ENCODE measurements at regions not wholly inside any gene's neighbourhood (a gene's known extent, or its start where the extent isn't known, plus 50 kb on each side); places are given as distances from the start of the nearest gene placed in this dataset.

DNA sequence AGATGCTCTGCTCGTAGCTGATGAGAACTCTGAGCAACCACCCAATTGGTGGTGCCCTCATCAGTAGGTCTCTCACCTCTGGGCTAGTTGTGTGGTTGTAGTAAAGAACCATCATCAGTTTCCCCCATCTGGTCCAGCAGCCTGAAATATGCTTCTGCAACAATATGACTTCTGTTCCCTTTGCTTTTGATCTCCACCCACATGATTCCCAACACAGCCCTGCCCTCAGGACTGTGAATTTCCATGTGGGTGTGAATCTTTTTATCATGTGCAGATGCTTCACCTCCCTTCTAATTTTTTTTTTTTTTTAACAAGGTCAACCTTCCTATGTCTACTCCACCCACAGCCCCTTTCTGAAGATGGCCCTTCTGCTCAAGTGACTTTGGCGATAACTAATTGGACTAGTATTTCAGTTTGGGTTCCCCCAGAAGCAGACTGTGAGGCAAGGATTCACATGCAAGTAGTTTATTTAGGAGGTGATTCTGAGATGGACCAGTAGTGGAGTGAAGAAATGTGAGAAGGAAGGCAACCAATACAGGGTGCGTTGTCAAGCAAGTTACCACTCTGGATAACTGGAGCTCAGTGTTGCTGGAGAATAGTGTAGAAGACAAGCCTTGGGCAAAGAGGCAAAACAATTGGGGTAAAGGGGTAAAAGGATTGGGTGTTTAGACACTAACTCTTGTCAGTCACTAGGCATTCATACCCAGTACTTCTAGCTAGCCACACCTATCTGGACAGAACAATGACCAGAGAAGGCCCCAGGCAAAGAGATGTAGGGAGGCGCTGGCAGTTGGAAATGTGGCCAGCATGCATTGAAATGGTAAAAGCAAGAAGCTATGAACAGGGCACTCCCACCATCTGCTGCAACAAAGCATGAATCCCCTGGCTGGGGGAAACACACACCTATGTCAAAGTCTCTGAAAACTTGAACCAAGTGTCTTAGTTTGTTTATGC, 466.2 kb downstream of the BCOR start:
- no peak for DNase-seq

DNA sequence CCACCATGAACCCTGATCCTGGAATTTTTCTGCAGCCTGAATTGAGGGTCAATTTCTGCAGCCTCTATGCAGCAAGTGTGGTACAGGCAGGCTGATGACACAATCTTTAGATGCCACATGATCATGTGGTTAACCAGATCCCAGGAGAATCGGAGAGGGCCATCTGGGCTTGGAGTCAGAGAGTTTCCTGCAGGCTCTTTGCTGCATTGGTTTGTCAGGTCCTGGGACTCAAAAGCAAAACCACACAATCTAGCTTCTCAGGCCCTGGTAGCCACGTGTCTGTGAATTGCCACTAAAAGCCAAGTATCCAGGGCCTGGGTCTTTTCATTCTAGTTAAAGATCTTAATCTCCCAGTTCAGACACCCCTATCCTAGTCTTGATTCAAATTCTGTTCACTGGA, 464.5 kb downstream of the BCOR start:
- DNase-seq, result no peak

DNA sequence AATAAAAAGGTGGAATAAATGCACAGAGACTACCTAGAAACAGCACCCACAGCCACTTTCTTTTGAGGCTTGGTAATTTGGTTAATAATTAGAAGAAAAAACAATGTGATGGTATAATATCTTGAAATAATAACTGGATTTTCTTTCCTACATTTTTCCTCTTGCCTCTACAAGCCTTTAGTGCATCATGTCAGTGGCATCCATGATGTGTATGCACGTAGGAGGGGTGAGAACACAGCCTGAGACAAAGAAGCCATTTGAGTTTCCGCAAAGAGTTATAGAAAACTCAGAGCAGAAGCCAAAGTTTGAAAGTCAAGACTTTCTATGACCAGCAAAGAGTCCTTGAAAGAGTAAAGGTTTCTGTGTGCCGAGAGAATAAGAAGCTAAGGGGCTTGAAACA, 461.3 kb downstream of the BCOR start:
- no peak for DNase-seq

DNA sequence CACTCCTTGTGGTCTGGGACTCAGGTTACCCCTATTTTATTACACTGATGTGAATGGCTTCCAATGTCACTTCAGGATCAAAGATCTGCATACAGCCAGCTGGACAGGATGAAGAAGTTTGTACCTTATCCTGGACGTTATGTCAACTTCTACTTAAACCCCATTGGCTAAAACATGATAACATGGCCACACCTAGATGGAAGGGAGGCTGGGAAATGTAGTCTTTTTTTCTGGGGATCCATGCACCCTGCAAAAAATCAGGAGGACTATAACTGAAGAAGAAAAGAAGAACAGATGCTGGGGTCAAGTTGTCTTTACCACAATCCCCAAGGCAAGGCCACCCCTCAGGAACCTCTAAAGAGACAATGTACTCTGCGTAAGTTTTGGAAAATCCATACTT, 459.2 kb downstream of the BCOR start:
- no peak for DNase-seq

DNA sequence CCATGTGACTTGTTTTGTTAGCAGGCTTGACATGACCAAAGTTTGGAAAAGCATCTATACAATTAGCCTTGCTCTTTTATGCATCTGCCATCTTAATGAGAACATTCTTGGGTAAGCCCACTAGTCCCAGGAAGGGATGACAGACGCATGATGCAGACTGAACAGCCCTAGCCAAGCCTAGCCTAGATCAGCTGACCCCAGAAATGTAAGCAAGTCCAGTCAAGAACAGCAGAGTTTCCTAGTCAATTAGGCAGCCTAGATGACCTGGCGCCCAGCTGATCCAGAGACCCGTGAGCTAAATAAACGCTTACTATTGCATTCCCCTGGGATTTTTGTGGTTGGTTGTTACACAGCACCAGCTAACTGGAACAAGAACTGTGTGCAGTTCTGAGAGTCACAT, 457.9 kb downstream of the BCOR start:
- DNase-seq, result no peak

DNA sequence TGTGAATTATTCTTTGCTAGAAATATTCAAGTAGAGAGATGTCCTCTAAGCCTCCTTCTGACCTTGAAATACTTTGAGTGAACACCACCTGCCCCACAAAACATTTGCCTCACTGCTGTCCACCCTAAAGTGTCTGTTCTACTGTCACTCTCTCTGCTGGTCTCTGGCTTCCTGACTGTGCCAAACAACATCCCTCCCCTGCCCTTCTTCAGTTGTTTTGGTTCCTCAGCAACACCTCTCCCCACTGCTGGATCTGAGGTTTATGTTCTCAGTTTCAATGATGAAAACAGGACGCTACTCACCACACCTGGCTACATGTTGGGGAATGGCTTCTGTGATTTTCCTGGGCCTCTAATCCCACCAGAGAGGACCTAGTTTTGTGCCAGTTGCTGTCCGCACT, 456.9 kb downstream of the BCOR start:
- DNase-seq, result no peak

DNA sequence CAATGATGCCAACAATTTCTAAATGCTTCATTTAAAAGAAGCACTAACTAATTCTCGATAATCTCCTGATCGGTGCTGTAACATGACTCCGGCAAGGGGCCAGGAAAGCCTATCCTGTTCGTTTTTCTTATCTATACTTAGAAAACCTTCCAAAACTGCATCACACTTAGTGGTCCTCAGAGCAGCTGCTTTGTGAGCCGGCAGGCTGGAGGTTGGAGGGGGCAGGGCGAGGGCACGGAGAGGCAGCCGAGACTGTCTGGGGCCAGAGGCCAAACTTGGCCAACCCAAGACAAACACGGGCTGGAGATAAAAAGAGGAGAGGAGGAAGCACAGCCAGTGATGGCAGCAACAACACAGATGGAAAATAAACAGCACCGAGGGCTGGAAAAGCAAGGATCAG, 455.7 kb downstream of the BCOR start:
- peak; percentile 44 to 48 for DNase-seq

DNA sequence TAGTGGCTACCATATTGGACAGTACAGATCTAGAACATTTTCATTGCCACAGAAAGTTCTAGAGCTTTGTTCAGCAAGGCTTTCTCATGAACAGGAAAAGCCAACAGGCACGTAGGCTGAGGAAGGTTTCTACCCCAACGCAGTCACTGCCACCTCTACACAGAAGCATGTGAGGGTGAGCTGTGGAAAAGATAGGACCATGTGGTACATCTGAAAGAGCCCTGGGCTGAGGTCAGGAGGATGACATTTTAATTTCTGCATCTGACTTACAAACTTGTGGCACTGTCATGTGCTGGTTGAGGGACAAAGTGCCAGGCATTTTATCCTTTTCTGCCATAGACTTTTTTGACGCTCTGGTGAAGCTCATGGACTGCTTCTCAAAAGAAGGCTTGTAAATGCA, 454.2 kb downstream of the BCOR start:
- DNase-seq, result no peak

DNA sequence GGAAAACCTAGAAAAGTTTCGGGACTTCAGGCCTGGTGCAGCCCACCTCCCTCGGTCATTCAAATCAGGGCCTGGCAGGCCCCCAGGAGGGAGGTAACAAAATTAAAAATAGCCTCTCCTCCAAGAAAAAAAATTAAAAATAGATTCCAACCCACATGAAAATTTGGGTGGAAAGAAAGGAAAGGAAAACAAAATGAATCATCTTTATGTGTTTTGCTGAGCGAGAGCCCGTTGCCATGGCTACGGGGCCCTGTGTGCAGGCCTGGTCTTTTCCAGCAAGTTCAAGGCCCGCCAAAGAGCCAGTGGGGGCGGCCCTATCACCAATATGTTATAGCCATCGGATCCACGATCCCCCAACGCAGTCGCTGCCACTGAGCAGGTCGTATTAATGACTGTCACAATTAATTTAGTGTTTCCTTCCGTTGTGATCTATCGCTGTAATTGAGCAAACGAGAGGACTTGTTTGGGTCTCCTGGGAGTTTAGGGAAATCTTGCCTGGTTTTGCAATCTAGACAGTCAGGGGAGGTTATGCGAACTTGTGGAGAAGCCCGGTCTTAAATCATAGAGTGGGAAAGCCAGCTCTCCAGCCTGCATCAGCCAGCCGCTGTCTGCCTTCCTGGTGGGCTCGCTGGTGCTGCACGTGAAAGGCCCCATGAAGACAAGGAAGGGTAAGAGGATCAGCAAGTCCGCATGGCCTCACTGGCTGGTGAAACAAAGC, 452.4 kb downstream of the BCOR start:
- peak; percentile 58 to 63 for DNase-seq

DNA sequence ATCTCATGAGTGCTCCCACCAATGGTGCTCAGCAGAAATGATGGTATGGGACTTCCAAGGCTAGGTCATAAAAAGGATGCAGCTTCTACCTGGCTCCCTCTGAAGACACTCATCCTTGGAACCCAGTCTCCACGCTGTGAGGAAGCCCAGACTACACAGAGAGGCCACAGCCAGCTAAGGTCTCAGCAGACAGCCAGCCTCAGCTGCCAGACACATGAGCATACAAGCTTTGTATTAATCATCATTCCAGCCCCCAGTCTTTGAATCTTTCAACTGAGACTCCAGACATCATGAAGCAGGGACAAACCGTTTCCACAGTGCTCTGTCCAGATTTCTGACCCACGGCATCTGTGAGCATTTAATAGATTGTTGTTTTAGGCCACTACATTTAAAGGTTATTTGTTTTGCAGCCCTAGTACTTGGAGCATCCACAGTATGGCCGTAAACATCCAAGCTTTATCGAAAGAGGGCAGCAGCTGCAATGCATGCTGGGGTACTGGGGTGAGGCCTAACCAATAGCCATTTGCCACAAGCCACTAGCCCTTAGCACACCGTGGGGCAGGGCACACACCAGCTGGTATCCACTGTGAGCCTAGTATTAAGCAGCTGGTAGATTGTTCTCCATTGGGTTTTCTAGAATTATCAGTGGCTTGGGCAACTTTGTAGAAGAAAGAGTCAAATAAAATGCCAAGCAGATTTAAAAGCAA, 449.1 kb downstream of the BCOR start:
- DNase-seq, result no peak

DNA sequence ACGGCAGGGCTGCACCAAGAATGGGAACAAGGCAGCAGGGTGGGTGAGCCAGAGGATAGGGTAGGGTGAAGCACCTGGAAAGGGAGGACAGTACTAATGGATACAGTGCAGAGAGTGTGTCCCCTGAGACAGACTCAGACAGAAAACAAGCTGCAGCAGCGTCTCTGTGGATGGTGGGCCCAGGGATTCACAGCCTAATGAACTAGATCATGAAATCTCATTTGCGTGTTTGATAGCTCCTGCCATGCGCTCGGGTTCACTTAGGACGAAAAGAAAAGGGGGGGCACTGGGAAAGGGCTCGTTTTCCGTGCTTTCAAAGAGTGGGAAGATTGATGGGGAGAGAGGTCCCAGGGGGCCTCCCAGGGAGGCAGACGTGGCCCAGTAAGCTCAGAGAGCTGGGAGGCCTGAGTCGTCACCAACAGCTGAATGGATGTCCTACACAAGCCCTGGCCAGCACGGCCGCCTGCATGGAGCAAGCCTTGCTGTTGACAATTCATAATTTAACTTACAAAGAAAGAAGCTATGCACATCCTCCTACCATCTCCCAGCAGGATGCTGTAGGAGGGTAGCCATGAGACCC, 446.9 kb downstream of the BCOR start:
- DNase-seq, result no peak

DNA sequence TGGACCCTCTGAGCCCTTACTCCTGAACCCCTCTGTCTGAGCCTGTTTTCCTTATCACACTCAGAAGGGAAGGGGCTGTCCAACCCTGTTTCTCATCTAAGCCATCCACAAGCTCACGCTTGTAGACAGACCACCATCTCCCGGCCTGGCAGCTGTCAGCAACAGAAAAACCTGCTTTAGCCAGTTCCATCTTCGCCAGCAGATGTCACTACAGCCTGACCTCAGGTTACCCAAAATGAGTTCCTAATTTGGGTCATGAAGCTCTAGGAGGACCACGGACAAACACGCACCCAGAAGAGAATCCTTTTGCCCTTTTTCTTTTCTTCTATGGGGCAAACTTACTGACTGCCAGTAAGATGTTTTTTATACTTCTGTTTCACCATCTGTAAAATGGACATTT, 445.4 kb downstream of the BCOR start:
- DNase-seq, result no peak

DNA sequence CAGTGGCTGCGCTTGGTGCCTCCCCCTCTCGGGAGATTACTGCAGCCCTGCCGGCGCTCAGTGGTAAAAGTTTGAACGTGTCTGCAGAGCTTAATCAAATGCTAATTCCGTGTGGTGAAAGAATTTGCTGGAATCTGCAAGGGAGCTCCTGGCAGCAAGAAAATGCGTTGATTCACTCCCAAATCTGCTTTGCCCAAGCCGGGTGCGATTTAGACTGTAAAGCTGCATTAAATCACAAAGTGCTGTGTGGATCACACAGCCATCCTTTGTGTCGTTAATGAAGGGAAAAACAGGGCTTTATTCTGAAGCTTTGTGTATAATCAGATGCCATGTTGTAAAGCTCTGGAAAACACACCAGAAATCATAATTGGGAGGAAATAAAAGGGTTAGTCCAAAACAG, 444.1 kb downstream of the BCOR start:
- no peak for DNase-seq

DNA sequence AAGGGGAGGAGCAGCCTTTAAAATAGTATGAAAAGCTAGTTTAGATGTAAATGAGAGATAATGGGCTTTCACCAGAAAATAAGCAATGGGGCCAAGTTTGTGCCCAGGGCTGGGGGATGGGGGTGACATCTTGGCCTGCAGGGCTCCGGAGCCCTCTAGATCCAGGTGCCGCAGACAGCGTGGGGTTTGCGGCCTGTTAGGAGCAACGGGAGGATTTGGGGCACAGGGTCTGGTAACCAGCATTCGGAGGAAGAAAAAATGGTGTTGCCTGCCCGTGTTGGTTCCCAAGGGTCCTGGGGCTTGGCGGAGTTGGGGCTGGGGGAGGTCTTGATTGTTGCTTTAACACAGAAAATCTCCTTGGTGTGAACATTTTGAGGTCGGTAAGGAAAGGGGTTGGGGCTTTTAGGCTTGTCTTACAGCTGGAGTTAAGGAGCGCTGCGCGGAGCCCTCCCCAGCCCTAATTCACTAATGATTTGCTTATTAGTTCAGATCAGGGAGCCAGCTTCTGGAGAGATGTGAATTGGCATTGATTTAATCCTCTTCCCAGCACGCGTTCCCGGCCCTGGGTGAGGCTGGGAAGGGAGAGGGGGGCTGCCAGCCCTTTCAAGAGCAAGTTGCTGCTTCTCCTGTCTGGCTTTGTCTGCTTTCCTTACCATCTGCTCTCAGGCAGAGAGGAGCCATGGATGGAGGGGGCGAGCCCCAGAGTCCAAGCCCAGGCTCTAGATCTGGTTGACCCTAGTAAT, 443.4 kb downstream of the BCOR start:
- no peak for DNase-seq

DNA sequence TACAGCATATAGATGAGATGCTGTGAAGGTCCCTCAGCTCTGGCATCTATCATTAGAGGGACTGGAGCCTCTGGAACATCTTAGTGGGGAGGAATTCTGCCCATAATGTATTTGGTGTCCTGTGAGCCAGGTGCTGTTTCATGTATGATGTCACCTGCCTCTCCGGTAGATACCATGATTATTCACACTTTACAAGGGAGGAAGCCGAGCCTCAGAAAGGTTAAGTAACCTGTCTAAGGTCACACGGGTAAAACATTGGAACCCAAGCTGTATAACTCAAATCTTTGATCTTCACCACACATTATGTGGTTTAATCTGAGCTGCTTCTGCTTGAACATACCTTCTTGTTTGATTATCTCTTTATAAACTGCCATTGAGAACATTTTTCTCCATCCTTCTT, 442.8 kb downstream of the BCOR start:
- DNase-seq, result no peak

DNA sequence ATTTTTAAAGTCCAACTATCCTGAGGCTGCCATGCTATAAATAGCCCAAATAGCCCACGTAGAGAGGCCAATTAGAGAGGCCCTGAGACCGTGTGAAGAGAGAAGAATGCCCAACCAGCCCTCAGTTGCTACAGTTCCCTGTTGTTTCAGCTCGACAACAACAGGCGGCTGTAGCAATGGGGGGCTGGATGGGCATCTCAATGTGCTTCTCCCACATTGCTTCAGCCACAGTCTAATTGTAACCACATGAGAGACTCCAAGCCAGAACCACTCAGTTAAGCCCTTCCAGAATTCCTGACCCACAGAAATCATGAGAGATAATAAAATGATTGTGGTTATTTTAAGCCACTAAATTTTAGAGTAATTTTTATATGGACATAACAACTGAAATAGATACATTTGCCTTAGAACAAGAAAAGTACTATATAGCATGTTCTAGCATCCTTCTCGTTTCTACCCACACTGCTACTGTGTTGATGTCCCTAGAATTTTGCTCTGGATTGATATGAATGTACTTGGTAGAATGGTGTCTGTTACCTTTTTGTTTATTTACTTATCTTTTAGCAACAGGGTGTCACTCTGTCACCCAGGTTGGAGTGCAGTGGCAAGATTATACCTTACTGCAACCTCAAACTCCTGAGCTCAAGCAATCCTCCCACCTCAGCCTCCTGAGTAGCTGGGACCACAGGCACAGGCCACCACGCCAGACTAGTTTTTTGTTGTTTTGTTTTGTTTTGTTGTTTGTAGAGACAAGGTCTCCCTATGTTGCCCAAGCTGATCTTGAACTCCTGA, 436.4 kb downstream of the BCOR start:
- no peak for DNase-seq

DNA sequence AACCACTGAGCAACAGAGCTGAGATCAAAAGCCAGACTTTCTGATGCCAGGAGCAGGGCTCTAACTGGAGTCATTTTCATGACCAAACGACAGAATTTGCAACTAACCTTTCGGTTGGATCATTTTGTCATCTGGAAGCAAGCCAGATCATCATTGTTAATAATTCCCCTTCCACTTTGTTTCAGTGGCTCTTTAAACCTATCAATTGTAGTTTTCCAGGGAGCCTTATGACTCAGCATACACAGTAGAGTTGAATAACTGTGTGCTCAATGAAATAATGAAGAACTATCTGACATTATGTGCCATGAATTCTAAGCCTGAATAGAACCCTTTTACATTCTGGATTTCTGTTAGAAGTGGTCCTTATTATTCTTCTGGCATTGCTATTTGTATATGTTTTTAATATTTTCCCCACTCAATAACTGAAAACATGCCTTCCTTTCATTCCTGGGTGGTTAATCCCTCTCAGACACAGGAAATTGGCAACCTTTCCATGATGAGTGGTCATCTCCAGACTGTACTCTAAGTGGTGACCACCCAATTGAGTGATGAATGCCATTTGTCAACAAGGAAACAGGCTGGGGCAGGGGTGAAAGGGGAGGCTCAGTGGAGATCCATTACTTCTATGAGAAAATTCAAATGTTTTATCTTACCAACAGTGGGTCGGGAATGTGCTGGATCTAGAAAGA, 431.8 kb downstream of the BCOR start:
- DNase-seq, result no peak

DNA sequence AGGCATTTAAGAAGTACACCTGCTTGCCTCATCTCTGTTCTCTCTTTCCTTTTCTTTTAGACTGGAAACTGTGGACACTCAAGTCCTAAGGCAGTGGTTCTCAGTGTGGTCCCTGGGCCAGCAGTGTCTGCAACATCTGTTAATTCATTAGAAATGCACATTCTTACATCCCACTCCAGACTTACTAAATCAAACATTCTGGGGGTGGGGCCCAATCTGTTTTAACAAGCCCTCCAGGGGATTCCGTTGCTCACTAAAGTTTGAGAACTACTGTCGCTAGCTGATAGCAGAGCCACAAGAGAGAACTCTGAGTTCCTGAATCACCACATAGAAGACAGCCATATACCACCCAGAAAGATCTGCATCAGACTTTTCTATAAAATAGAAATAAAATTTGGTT, 430.6 kb downstream of the BCOR start:
- DNase-seq, result no peak

DNA sequence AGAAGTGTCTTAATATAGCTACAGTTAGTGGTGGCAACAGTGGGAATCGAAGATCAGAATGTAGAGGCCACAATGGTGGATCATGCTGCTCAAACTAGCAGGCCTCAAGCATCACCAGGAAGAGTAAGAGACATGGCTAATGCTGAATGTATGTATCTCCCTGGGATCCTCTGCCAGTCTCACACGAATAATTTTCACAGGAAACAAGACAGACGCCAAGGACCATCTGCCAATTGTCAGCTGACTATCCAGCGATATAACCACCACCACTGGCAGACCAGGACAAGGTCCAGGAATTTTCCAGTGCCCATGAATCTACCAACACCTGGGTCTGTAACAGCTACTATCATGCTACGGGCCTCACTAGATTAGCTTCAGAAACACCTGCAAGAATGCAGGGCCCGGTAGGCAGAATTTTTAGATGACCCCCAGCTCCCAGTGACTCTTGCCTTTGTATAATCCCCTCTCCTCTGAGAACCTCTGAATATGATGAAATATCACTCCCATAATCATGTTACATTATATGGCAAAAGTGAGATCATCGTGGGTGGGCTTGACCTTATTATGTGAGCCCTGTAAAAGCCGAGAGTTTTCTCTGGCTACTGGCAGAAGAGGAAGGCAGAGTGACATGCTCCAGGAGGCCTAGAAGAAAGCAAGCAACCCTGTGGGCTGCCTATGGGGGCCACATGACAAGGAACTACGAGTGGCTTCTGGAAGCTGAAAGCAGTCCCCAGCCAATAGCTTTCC, 429.8 kb downstream of the BCOR start:
- DNase-seq, result no peak

All from right lung (tissue), 2 donors.